Panc1 (cell line): ENCODE measurements at regions not wholly inside any gene's neighbourhood (a gene's known extent, or its start where the extent isn't known, plus 50 kb on each side); places are given as distances from the start of the nearest gene placed in this dataset.

Experiments used
- ATAC-seq: fragments of 200-7000 bp; cut with Tn5 transposase; 2 replicates; pipeline ENCODE4 v1.9.1; 2020; ENCODE audit warnings: mild to moderate bottlenecking, moderate library complexity
- BruUV-seq: library from RNA; stranded (reverse); fragments of 400-500 nt; replicated peaks from 2 replicates; lab custom pipeline; 2021; lab: Mats Ljungman, UMichigan
- CTCF ChIA-PET: fragments of 300-600 bp; sonication (Branson Sonifier 250); formaldehyde crosslinking; loops from one replicate; lab custom pipeline; 2022; ENCODE audit warnings: antibody characterized with exemption; lab: Charles Lee
- POLR2A ChIA-PET: fragments of 300-600 bp; sonication (Branson Sonifier 250); formaldehyde crosslinking; loops from one replicate; lab custom pipeline; 2022; ENCODE audit warnings: antibody characterized with exemption; lab: Charles Lee
- DNase-seq: peaks from one replicate; pipeline ENCODE4 v3.0.0-alpha.2; 2010; ENCODE audit warnings: low read depth, low spot score
- H3K27ac ChIP-seq: 2 replicates; pipeline ENCODE4 v1.5.1; 2011; ENCODE audit warnings: mild to moderate bottlenecking, low read length, inconsistent platforms
- H3K27me3 ChIP-seq: fragments of 200-500 bp; sonication (Bioruptor generic); 2 replicates; pipeline ENCODE4 v1.6.0; 2014; ENCODE audit warnings: low read length, inconsistent platforms; ENCODE audit not compliant: control insufficient read depth, insufficient read depth
- H3K36me3 ChIP-seq: fragments of 200-500 bp; sonication (Bioruptor generic); 2 replicates; pipeline ENCODE4 v1.5.1; 2014; ENCODE audit warnings: inconsistent platforms, mild to moderate bottlenecking, low read length, moderate library complexity; ENCODE audit not compliant: control insufficient read depth, insufficient read depth
- H3K4me1 ChIP-seq: 2 replicates; pipeline ENCODE4 v1.5.1; 2011; ENCODE audit warnings: inconsistent platforms, mild to moderate bottlenecking, low read length, moderate library complexity; ENCODE audit not compliant: control insufficient read depth, insufficient read depth
- H3K4me3 ChIP-seq, 2 experiments: 2 replicates each; pipeline ENCODE4 v1.5.1; 2011 to 2012; ENCODE audit warnings: low read depth in 2 of 2, low read length in 2 of 2, mild to moderate bottlenecking in 2 of 2, inconsistent platforms in 1 of 2, moderate library complexity in 1 of 2
- H3K9me3 ChIP-seq: fragments of 200-500 bp; sonication (Bioruptor generic); 2 replicates; pipeline ENCODE4 v1.5.1; 2014; ENCODE audit warnings: low read depth, mild to moderate bottlenecking, inconsistent platforms, low read length, moderate library complexity; ENCODE audit not compliant: control insufficient read depth, insufficient read depth
- POLR2AphosphoS5 ChIP-seq: IDR thresholded peaks from 2 replicates; pipeline ENCODE4 v1.6.1; 2012; ENCODE audit warnings: mild to moderate bottlenecking, low read depth, low read length, moderate library complexity
- SIN3A ChIP-seq: IDR thresholded peaks from 2 replicates; pipeline ENCODE4 v1.6.1; 2012; ENCODE audit warnings: low read depth, mild to moderate bottlenecking, low read length, moderate library complexity, borderline replicate concordance; ENCODE audit not compliant: insufficient read depth
- TCF7L2 ChIP-seq: IDR thresholded peaks from 2 replicates; pipeline ENCODE4 v1.6.1; 2011; ENCODE audit warnings: mild to moderate bottlenecking, low read depth, low read length, inconsistent platforms
- in situ Hi-C: cut with HindIII; loops from 2 replicates; pipeline ENCODE4 v1.10.0; 2016; ENCODE audit warnings: low sequenced_read_pairs, low pct_unique_long_range_greater_than_20kb
- intact Hi-C: fragments of 100-400 bp; cut with micrococcal nuclease; formaldehyde crosslinking; loops from one replicate; pipeline ENCODE4 v1.10.0; 2022; ENCODE audit not compliant: unreplicated experiment
- TF ChIP-seq, protein P1 (sequence below), 2 experiments: IDR thresholded peaks; 2 replicates each; pipeline ENCODE4 v1.6.1; 2011 to 2012; ENCODE audit warnings: low read depth in 2 of 2, control low read depth in 1 of 2, low read length in 1 of 2, mild to moderate bottlenecking in 1 of 2, moderate library complexity in 1 of 2; ENCODE audit not compliant: insufficient read depth in 1 of 2
- TF ChIP-seq, protein P2 (sequence below): fragments of 450-650 bp; IDR thresholded peaks from 2 replicates; pipeline ENCODE4 v1.5.1; 2017; ENCODE audit warnings: mild to moderate bottlenecking

DNA sequence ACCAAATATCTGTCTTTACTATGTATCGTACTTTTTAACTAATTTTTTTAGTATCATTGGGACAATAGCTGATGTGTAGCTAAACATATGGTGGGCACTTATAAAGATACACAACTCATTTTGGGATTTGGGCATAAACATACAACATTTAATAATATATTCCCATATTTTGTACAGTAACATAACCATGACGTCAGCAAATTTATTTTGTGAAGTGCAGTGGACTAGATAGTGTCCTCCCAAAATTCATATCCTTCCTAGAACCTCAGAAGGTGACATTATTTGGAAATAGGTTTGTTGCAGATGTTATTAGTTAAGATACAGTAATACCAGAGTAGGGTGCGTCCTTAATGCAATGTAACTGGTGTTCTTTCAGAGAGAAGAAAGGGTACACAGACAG is 356.7 kb downstream of the CDH7 start:
- Histone ChIP-seq H3K9me3 (no peaks in the 10 kb centered on the region), H3K36me3 (no peaks in the 10 kb centered on the region), H3K27me3 (no peaks in the 10 kb centered on the region), H3K4me3 (no peak overlapping the region), H3K27ac (no peak overlapping the region), H3K4me1 (no peaks in the 10 kb centered on the region)
- ChIA-PET POLR2A (no interaction called here), CTCF (no interaction called here)
- in situ Hi-C loops = no loop called here
- TF ChIP-seq, protein P1, sequence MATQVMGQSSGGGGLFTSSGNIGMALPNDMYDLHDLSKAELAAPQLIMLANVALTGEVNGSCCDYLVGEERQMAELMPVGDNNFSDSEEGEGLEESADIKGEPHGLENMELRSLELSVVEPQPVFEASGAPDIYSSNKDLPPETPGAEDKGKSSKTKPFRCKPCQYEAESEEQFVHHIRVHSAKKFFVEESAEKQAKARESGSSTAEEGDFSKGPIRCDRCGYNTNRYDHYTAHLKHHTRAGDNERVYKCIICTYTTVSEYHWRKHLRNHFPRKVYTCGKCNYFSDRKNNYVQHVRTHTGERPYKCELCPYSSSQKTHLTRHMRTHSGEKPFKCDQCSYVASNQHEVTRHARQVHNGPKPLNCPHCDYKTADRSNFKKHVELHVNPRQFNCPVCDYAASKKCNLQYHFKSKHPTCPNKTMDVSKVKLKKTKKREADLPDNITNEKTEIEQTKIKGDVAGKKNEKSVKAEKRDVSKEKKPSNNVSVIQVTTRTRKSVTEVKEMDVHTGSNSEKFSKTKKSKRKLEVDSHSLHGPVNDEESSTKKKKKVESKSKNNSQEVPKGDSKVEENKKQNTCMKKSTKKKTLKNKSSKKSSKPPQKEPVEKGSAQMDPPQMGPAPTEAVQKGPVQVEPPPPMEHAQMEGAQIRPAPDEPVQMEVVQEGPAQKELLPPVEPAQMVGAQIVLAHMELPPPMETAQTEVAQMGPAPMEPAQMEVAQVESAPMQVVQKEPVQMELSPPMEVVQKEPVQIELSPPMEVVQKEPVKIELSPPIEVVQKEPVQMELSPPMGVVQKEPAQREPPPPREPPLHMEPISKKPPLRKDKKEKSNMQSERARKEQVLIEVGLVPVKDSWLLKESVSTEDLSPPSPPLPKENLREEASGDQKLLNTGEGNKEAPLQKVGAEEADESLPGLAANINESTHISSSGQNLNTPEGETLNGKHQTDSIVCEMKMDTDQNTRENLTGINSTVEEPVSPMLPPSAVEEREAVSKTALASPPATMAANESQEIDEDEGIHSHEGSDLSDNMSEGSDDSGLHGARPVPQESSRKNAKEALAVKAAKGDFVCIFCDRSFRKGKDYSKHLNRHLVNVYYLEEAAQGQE (IDR thresholded peaks at IDR 0.05; ENCODE audit: insufficient read depth in 1 of 2, low read depth in 2 of 2, low read length in 1 of 2) = no peak
- TF ChIP-seq, protein P2, sequence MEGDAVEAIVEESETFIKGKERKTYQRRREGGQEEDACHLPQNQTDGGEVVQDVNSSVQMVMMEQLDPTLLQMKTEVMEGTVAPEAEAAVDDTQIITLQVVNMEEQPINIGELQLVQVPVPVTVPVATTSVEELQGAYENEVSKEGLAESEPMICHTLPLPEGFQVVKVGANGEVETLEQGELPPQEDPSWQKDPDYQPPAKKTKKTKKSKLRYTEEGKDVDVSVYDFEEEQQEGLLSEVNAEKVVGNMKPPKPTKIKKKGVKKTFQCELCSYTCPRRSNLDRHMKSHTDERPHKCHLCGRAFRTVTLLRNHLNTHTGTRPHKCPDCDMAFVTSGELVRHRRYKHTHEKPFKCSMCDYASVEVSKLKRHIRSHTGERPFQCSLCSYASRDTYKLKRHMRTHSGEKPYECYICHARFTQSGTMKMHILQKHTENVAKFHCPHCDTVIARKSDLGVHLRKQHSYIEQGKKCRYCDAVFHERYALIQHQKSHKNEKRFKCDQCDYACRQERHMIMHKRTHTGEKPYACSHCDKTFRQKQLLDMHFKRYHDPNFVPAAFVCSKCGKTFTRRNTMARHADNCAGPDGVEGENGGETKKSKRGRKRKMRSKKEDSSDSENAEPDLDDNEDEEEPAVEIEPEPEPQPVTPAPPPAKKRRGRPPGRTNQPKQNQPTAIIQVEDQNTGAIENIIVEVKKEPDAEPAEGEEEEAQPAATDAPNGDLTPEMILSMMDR = no peak
- TF ChIP-seq SIN3A = no peak
- intact Hi-C loops = no loop called here
- ATAC-seq = no peak
- DNase-seq = no peak
- no TSS peak for BruUV-seq

DNA sequence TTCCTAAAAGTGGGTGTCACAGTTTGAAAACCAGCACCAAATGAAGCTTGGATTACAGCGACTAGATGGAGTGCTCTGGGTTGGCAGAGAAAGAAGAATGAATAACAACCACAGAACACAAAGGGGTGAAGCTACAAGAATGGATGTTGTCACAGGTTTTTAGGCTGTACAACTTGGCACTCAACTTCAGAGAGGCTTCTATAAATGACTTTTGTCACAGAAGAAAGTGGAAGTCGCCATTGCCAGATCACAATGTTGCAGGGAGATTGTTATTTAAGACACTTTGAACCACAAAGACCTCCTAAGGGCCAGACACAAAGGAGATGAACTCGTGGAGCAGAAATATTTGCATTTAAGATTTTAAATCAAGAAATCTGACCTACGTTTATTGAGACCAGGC is 354.2 kb downstream of the CDH7 start:
- H3K4me3 ChIP-seq = no peak overlapping the region
- H3K27ac ChIP-seq = no peak overlapping the region
- TF ChIP-seq SIN3A (no peak), POLR2AphosphoS5 (no peak), TCF7L2 (no peak)
- TF ChIP-seq, protein P2 = no peak
- TF ChIP-seq, protein P1 (IDR thresholded peaks at IDR 0.05; ENCODE audit: insufficient read depth in 1 of 2, low read depth in 2 of 2, low read length in 1 of 2) = no peak
- no TSS peak for BruUV-seq
- POLR2A ChIA-PET = no interaction called here
- no peaks in the 10 kb centered on the region for H3K36me3 ChIP-seq
- in situ Hi-C loops = no loop called here
- ATAC-seq = no peak
- H3K27me3 ChIP-seq = no peaks in the 10 kb centered on the region
- CTCF ChIA-PET = no interaction called here
- intact Hi-C loops = no loop called here
- DNase-seq = no peak
- H3K9me3 ChIP-seq = no peaks in the 10 kb centered on the region
- no peaks in the 10 kb centered on the region for H3K4me1 ChIP-seq
